IPS DF 6.9 (cell line): ENCODE measurements at regions not wholly inside any gene's neighbourhood (a gene's known extent, or its start where the extent isn't known, plus 50 kb on each side); places are given as distances from the start of the nearest gene placed in this dataset.

Experiments used
- DNase-seq: peaks from one replicate; pipeline ENCODE4 v3.0.0-alpha.2; 2013; ENCODE audit warnings: low read depth, low spot score
- H3K27ac ChIP-seq: one replicate; pipeline ENCODE4 v1.5.1; 2013; ENCODE audit warnings: low read length, control low read depth
- H3K27me3 ChIP-seq: 2 replicates; pipeline ENCODE4 v1.6.1; 2013; ENCODE audit warnings: mild to moderate bottlenecking, low read length; ENCODE audit not compliant: control insufficient read depth, insufficient read depth
- H3K36me3 ChIP-seq: 2 replicates; pipeline ENCODE4 v1.6.1; 2013; ENCODE audit warnings: low read length; ENCODE audit not compliant: control insufficient read depth, insufficient read depth
- H3K4me1 ChIP-seq: 2 replicates; pipeline ENCODE4 v1.6.1; 2013; ENCODE audit warnings: low read length; ENCODE audit not compliant: control insufficient read depth, insufficient read depth
- H3K4me3 ChIP-seq: 2 replicates; pipeline ENCODE4 v1.5.1; 2013; ENCODE audit warnings: mild to moderate bottlenecking, low read length
- H3K9me3 ChIP-seq: 2 replicates; pipeline ENCODE4 v1.6.1; 2013; ENCODE audit warnings: low read length, inconsistent platforms; ENCODE audit not compliant: control insufficient read depth, insufficient read depth
- WGBS: extraction: QIAGEN DNeasy Blood & Tissue Kit; methylation state at CpG from one replicate; pipeline ENCODE4 v1.1.7; 2013; ENCODE audit warnings: mixed read lengths, missing lambda C conversion rate; ENCODE audit not compliant: insufficient read length, insufficient coverage; 5-methylcytosine and 5-hydroxymethylcytosine counted together

DNA sequence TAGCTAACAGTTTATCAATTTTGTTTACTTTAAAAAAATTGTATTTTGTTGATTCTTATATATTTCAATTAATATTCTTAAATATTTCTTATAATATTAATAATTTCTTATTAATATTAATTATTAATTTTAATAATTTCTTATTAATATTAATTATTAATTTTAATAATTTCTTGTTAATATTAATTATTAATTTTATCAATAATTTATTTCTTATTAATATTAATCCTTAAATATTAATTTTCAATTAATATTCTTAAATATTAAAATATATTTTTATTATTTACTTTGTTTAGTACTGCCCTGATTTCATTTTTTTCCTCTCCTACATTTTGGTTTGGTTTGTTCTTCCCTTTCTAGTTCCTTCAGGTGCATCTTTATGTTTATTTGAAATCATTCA, 1208.1 kb downstream of the LRFN5 start:
- Histone ChIP-seq H3K9me3 (no peaks in the 10 kb centered on the region), H3K4me3 (no peak overlapping the region), H3K27ac (no peak overlapping the region), H3K27me3 (no peaks in the 10 kb centered on the region), H3K4me1 (no peaks in the 10 kb centered on the region), H3K36me3 (no peaks in the 10 kb centered on the region)
- DNase-seq = no peak

GRCh38 chr14:42806909-42807315, 1200.2 kb downstream of the LRFN5 start:
- no peaks in the 10 kb centered on the region for H3K9me3 ChIP-seq
- no peaks in the 10 kb centered on the region for H3K36me3 ChIP-seq
- no peaks in the 10 kb centered on the region for H3K27me3 ChIP-seq
- H3K27ac ChIP-seq = no peak overlapping the region
- no peak overlapping the region for H3K4me3 ChIP-seq
- WGBS = no CpG with 5 or more reads among the region's 2 CpGs
- no peak for DNase-seq
- H3K4me1 ChIP-seq = no peaks in the 10 kb centered on the region

DNA sequence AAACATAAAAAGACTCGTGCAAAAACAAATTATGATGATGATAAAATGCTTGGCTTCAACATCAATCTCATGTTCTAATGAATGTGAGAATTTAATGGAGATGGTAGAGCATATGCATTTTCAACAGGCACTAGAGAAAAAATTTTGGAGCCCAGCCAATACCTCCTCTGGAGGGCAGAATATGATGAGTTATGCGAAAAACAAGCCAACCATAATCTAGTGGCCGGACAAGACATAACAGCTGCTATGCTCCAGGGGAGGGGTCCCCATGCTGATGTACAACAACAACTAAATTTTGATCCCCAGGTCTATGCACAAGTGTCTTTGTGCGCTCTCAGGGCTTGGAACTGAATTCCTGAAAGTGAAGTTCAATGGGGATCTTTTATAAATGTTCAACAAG, 1197.5 kb downstream of the LRFN5 start:
- no peak overlapping the region for H3K4me3 ChIP-seq
- WGBS = no CpG with 5 or more reads among the region's 4 CpGs
- H3K9me3 ChIP-seq = no peaks in the 10 kb centered on the region
- H3K27ac ChIP-seq = no peak overlapping the region
- H3K27me3 ChIP-seq = no peaks in the 10 kb centered on the region
- H3K4me1 ChIP-seq = no peaks in the 10 kb centered on the region
- DNase-seq = no peak
- no peaks in the 10 kb centered on the region for H3K36me3 ChIP-seq

- H3K4me1 ChIP-seq = no peaks in the 10 kb centered on the region
- WGBS = no CpG with 5 or more reads among the region's 1 CpG
- H3K9me3 ChIP-seq = no peaks in the 10 kb centered on the region
- H3K4me3 ChIP-seq = no peak overlapping the region
- DNase-seq = no peak
- no peak overlapping the region for H3K27ac ChIP-seq
- no peaks in the 10 kb centered on the region for H3K27me3 ChIP-seq
- no peaks in the 10 kb centered on the region for H3K36me3 ChIP-seq
Measured at GRCh38 chr14:42802346-42802745, 1195.7 kb downstream of the LRFN5 start.

- no CpG with 5 or more reads among the region's 1 CpG for WGBS
- no peaks in the 10 kb centered on the region for H3K9me3 ChIP-seq
- no peak overlapping the region for H3K4me3 ChIP-seq
- H3K27me3 ChIP-seq = no peaks in the 10 kb centered on the region
- H3K4me1 ChIP-seq = no peaks in the 10 kb centered on the region
- no peaks in the 10 kb centered on the region for H3K36me3 ChIP-seq
- DNase-seq = no peak
- no peak overlapping the region for H3K27ac ChIP-seq
Measured at GRCh38 chr14:42792166-42792565, 1185.5 kb downstream of the LRFN5 start.

DNA sequence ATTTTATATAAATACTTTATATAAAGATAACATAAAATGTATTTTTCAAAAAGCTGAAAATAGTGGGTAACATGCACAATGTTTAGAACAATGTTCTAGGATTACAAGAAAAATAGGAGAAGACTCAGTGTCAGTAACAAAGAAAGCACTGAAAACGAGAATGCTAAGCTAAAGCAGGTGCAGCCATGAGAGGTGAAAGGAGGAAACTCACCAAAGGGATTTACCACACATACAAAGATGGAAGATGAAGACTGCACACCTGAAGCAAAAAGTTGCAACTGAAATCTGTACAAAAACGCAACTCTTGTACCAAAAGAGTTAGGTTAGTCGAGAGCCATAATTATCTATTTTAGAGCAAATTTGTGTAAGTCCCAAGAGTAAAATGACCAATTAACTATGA, 1176.1 kb downstream of the LRFN5 start:
- H3K27me3 ChIP-seq = no peaks in the 10 kb centered on the region
- H3K36me3 ChIP-seq = no peaks in the 10 kb centered on the region
- H3K27ac ChIP-seq = no peak overlapping the region
- no peak for DNase-seq
- H3K9me3 ChIP-seq = no peaks in the 10 kb centered on the region
- no peak overlapping the region for H3K4me3 ChIP-seq
- no peaks in the 10 kb centered on the region for H3K4me1 ChIP-seq
- no CpG with 5 or more reads among the region's 3 CpGs for WGBS

DNA sequence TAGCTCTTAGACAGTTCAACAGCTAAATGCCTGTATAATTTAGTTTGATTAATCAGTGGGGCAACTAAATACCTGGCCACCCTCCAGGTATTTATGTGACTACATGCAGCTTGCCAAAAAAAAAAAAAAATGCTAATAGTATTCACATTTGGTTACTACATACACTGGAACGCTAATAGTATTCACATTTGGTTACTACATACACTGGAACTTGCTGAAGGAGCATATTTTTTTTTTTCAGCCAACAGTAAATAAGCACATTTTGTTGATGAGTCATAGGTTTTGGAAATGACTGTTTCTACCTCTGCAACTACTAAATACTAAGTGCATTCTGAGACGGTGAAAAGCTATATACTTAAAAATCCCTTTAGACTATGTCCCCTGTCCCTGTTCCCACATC, 1172.3 kb downstream of the LRFN5 start:
- Histone ChIP-seq H3K27me3 (no peaks in the 10 kb centered on the region), H3K27ac (no peak overlapping the region), H3K36me3 (no peaks in the 10 kb centered on the region), H3K9me3 (no peaks in the 10 kb centered on the region), H3K4me3 (no peak overlapping the region), H3K4me1 (no peaks in the 10 kb centered on the region)
- no peak for DNase-seq
- no CpG with 5 or more reads among the region's 2 CpGs for WGBS

- H3K9me3 ChIP-seq = no peaks in the 10 kb centered on the region
- no peak overlapping the region for H3K27ac ChIP-seq
- H3K4me1 ChIP-seq = no peaks in the 10 kb centered on the region
- no peaks in the 10 kb centered on the region for H3K27me3 ChIP-seq
- no peaks in the 10 kb centered on the region for H3K36me3 ChIP-seq
- no peak overlapping the region for H3K4me3 ChIP-seq
- DNase-seq = no peak
Measured at GRCh38 chr14:42750771-42751170, 1144.1 kb downstream of the LRFN5 start.

DNA sequence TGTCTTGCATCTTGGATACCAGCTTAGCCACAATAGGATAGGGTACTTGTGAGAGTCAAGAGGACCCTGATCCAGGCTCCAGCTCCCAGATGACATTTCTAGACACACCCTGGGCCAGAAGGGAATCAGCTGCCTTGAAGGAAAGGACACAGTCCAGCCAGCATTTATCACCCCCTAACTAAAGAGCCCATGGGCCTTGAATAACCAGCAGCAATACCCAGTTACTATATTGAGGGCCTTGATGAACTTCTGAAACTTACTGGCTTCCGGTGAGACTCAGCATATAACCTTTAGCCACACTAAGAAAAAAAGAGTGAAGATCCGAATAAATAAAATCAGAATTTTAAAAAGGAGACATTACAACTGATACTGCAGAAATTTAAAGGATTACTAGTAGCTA, 1135.4 kb downstream of the LRFN5 start:
- H3K27ac ChIP-seq = no peak overlapping the region
- no peak overlapping the region for H3K4me3 ChIP-seq
- no peaks in the 10 kb centered on the region for H3K36me3 ChIP-seq
- no CpG with 5 or more reads among the region's 2 CpGs for WGBS
- no peak for DNase-seq
- no peaks in the 10 kb centered on the region for H3K27me3 ChIP-seq
- no peaks in the 10 kb centered on the region for H3K9me3 ChIP-seq
- H3K4me1 ChIP-seq = no peaks in the 10 kb centered on the region

GRCh38 chr14:42736408-42736807, 1129.7 kb downstream of the LRFN5 start:
- WGBS = no CpG with 5 or more reads among the region's 1 CpG
- no peak overlapping the region for H3K27ac ChIP-seq
- H3K36me3 ChIP-seq = no peaks in the 10 kb centered on the region
- H3K4me3 ChIP-seq = no peak overlapping the region
- DNase-seq = no peak
- no peaks in the 10 kb centered on the region for H3K9me3 ChIP-seq
- H3K4me1 ChIP-seq = no peaks in the 10 kb centered on the region
- no peaks in the 10 kb centered on the region for H3K27me3 ChIP-seq

- Histone ChIP-seq H3K27ac (no peak overlapping the region), H3K4me1 (no peaks in the 10 kb centered on the region), H3K27me3 (no peaks in the 10 kb centered on the region), H3K36me3 (no peaks in the 10 kb centered on the region), H3K4me3 (no peak overlapping the region), H3K9me3 (no peaks in the 10 kb centered on the region)
- no CpG with 5 or more reads among the region's 1 CpG for WGBS
- DNase-seq = no peak
Measured at GRCh38 chr14:42734041-42734440, 1127.4 kb downstream of the LRFN5 start.
